HPDE6-E6E7 (cell line): ENCODE measurements at regions not wholly inside any gene's neighbourhood (a gene's known extent, or its start where the extent isn't known, plus 50 kb on each side); places are given as distances from the start of the nearest gene placed in this dataset.

Source experiments
- DNase-seq: peaks from one replicate; pipeline ENCODE4 v3.0.0; 2011; ENCODE audit warnings: missing footprints; ENCODE audit errors: extremely low spot score

- DNase-seq = no peak
Observed at GRCh38 chr7:142371586-142372377, 113.9 kb upstream of the PRSS58 start.

DNA sequence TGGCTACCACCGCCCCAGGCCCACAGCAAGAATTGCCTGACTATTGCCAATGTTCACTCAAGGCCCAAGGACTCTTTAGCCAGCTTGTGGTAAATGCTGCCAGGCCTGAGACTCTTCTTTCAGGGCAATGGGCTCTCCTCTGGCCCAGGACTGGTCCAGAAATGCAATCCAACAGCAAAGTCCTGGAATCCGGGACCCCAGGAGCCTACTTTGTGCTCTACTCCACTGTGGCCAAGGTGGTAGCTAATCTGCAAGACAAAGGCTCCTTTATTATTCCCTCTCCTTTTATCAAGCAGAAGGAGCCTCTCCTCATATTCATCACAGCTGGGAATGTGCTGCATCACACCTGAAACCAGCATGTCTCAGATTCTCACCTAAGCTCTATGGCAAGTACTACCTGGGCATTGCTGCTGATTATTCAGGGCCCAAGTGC is 107.6 kb upstream of the PRSS58 start:
- no peak for DNase-seq

DNA sequence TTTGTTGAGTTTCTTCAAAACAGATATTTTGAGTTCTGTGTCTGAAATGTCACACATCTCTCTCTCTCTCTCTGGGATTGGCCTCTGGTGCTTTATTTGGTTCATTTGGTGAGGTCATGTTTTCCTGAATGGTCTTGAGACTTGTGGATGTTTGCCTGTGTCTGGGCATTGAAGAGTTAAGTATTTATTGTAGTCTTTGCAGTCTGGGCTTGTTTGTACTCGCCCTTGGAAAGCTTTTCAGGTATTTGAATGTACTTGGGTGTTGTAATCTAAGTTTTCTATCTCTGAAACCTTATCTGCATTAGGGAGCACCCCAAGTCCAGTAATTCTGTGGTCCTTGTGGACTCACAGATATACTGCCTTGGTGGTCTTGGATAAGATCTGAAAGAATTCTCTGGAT is 106.7 kb upstream of the PRSS58 start:
- no peak for DNase-seq

GRCh38 chr7:142362349-142362748 is 104.5 kb upstream of the PRSS58 start:
- no peak for DNase-seq

- no peak for DNase-seq
Observed at GRCh38 chr7:142359694-142360279, 101.9 kb upstream of the PRSS58 start.

GRCh38 chr7:142357953-142358520 is 100.2 kb upstream of the PRSS58 start:
- DNase-seq = no peak

DNA sequence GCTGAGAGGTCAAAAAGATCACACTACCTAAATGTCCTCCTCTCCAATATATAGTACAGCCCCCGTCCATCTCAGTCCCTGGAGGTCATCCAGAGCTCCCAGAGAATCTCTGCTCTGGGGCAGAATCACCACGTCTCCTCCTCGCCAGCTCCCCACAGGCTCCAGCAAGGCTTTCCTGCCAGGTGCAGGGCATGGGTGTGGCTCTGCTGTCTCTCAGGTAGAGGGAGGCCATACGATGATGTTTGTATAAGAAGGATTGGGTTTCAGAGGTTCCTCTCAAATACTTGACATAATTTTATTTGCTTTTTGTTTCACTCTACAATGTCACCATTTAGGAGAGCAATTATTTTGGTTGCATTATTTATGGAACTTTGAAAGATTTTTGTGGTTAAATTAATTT is 98.3 kb upstream of the PRSS58 start:
- DNase-seq = no peak

GRCh38 chr7:142355328-142355727 is 97.5 kb upstream of the PRSS58 start:
- DNase-seq = no peak

DNA sequence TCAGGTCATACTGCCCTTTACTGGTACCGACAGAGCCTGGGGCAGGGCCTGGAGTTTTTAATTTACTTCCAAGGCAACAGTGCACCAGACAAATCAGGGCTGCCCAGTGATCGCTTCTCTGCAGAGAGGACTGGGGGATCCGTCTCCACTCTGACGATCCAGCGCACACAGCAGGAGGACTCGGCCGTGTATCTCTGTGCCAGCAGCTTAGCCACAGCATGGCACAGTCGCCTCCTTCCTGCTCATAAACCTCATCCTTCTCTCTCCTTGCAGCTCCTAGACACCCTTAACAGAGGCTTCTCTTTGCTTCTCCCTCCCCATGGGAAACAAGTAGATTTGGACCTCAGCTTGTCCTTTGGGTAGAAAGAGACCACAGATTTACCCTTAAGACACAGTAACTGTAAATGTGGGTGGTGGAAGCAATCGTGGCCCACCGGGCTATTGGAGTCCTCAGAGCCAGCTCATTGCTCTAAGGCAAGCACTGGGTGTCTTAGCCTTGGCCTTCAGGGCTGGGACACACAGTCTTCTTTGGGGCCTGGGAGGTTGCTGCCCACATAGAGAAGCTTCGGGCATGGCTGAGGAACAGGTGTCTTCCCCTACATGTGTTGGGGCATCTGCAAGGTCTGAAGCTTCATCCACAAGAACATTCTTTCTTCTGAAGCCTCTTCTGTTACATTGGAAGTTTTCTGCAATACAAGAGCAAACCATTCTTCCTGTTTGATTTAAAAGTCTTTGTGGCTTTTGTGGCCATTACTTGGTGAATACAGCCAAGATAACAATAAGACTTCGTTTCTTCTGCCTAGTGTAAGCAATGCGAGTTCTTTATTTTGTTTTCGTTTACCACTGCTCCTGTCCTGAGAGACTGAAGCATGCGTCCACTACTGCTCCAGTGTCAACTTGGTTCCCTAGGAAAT is 95.5 kb upstream of the PRSS58 start:
- no peak for DNase-seq

GRCh38 chr7:142352543-142352942 is 94.7 kb upstream of the PRSS58 start:
- no peak for DNase-seq

- no peak for DNase-seq
Observed at GRCh38 chr7:142351145-142351544, 93.3 kb upstream of the PRSS58 start.

DNA sequence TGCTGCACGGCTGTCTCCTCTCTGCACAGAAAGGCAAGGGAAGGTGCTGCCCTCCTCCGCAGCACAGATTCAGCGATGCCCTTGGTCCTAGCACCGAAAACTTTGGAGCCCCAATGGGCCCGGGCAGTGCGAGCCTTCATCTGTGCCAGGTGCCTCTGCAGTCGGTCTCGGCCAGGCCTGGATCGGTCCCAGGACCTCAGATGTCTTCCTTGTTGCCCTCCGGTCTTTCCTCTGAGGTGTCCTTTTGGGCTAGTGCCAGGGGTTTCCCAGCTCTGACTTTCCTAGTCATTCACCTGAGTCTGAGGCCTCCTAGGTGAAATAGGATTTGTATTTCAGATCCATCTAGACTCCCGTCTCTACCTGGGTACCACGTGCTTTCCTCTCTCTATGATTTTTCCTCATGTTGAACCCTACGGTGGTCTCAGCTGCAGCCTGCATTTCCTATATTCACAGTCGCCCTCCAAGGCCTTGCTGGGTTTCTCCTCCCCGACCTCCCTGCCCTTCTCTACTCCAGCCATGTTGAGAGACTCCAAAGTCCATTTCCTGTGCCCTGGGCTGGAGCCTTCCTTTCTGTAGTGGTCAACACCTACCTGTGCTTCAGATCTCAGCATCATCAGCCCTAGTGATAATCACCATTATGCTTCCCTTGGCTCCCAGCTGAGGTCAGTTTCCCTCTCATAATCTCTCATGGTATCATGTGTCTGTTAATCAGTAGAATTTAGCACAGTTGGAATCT is 92.0 kb upstream of the PRSS58 start:
- DNase-seq = peak; percentile 47

DNA sequence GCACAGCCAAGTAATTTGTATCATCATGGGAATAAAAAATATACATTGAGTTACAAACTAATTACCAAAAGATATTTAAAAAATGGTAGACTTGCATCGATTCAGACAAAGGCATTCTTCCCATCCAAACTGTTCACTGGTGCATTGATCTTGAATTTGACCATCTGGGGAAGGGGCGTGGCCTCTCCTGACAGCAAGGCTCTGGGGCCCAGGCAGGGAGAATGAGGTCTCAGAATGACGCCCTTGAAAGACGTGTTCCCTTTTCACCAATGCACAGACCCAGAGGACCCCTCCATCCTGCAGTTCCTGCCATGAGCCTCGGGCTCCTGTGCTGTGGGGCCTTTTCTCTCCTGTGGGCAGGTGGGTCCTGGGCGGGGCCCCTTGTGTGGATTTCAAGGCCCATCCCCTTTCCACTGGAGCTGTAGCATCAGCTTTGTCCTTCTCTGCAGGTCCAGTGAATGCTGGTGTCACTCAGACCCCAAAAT is 91.1 kb upstream of the PRSS58 start:
- DNase-seq = no peak

DNA sequence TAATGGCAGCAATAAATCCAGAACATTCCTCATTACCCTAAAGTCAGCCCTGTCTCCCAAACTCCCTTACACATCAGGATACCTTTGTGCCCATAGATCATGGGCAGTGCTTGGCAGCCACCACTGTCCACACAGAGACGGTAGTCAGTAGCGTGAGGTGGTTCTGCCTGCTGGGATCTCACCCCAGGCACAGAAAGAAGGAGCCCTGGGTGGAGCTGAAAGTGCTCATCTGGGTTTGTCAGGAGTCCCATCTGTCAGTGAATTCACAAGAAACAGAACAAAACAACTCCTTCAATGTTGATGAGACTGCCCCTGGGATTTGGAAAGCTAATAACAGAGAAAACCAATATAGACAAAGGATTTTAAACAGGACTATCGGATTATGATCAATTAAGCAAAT is 90.2 kb upstream of the PRSS58 start:
- DNase-seq = no peak

- no peak for DNase-seq
Observed at GRCh38 chr7:142347091-142347490, 89.2 kb upstream of the PRSS58 start.

- DNase-seq = no peak
Observed at GRCh38 chr7:142345811-142346210, 88.0 kb upstream of the PRSS58 start.

DNA sequence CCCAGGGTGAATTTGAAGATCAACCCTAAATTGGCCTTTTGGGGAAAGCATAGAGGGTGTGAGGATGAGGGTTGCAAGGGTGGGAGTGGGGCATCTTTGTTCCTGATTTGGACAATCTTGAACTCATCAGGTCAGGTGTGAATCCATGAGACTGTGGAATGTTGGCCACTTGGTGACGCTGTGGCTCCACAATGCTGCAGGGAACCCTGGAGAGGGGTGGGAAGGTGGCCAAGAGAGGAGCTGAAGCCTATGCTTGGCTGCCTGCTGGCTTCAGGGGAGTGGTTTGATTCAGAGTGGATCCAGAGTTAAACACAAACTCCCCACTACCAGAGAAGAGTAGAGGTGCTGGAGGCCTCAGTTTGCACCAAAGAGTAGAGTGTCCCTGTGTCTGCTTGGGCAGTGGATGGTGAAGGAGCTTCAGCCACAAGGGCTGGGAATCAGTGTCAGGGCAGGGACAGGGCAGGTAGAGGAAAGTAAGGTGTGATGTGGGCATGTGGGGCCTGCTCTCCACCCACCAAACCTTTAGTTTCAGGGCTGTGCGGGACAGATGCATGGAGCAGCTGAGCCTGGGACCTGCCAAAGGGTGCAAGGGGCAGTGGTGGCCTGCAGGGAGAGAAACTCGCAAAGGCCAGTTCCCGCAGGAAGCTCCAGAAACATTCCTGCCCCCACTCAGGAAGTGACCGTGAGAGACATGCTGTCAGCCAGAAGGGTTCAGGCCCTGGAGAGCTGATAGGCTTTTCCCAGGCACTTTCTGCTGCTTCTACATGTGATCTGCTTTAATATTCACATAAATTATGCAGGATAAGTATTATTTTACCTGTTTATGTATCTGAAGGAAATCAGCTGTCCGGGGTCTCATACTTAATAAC is 81.0 kb upstream of the PRSS58 start:
- no peak for DNase-seq

DNA sequence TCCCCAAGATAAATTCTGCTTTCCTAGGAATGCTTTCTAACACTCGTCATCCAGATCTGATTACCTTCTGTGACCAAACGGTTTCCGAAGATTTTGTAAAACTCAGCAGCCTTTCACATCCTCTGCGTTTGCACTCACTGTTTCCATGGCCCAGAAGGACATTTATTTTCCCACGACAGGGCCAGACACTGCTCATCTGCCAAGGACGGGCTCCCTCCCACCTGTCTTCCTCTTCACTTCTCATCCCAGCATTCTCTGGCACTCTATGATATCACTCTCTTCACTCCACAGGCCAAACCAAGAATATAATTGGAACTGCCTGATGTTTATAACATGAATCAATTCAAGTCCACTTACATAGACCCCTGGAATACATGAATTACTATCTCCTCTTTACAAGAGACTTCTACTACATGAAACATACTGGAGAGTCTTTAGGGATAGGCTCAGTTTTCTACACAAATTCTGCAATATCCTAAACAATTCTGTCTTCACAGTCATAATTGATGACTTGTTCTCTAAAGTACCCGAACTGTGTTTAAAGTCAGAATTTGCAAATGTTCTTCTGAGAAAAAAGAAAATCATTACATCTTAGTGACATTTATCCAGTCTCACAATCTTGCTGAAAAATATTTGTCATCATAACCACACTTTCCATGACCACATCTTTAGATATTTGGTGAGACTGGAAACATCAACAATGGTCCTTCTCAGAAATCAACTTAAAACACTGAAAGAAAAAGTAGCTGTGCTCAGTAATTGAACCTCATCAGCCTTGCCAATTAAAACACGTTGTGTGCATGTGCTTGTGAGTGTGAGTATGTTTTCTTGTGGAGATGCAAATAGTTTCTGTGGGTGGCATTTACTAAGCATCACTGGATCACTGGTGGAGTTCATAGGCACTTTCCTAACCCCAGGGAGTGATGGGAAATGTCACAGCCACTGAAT is 79.5 kb upstream of the PRSS58 start:
- DNase-seq = no peak

DNA sequence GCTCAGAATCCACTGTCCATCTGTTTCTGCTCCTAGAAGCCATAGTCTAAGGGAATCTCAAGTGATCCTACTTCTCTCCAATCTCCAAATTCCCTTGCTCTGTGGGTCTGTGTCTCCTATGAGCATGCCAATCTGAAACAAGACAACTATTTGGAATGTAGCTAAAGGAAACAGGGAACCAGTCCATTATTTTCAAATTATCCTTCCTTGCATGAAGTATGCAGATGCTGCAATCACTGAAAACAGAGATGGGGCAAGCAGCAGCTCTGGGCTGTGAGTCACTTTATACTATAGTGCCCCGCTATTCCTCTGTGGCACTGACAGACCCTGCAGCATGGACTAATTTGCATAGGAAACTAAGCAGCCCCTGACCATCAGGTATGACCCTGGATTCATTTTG is 76.9 kb upstream of the PRSS58 start:
- DNase-seq = no peak
